H1 (cell line): ENCODE measurements at regions not wholly inside any gene's neighbourhood (a gene's known extent, or its start where the extent isn't known, plus 50 kb on each side); places are given as distances from the start of the nearest gene placed in this dataset.
"Not testable (repeated sequence)": the region's sequence is repeated elsewhere in the genome, so short reads cannot be mapped to it uniquely, and the experiment has no call there.

Experiments used
- CEBPB ChIP-seq: IDR thresholded peaks from 2 replicates; pipeline ENCODE4 v1.6.1; 2012; ENCODE audit warnings: low read depth, low read length
- CHD1 ChIP-seq: IDR thresholded peaks from 2 replicates; pipeline ENCODE4 v1.6.1; 2012; ENCODE audit warnings: low read depth, low read length, improper control_type of control experiment
- CTCF ChIP-seq, 3 experiments: IDR thresholded peaks; 1 replicate in 2 of 3; 2 replicates in 1 of 3; pipeline versions ENCODE4 v1.5.1 to v1.6.1; 2011; ENCODE audit warnings: low read length in 3 of 3, mild to moderate bottlenecking in 3 of 3, inconsistent platforms in 2 of 3, low read depth in 1 of 3, moderate library complexity in 1 of 3; ENCODE audit not compliant: insufficient read depth in 1 of 3; ENCODE audit errors: control extremely low read depth in 1 of 3
- EP300 ChIP-seq, 2 experiments: IDR thresholded peaks; 1 replicate in 1 of 2; 2 replicates in 1 of 2; pipeline ENCODE4 v1.6.1; 2011 to 2012; ENCODE audit warnings: low read depth in 2 of 2, low read length in 2 of 2, mild to moderate bottlenecking in 2 of 2, borderline replicate concordance in 1 of 2, inconsistent platforms in 1 of 2, moderate library complexity in 1 of 2
- MAX ChIP-seq: IDR thresholded peaks from 2 replicates; pipeline ENCODE4 v1.6.1; 2012; ENCODE audit warnings: inconsistent platforms
- NRF1 ChIP-seq: IDR thresholded peaks from 2 replicates; pipeline ENCODE4 v1.6.1; 2011; ENCODE audit warnings: mild to moderate bottlenecking, low read depth, low read length, improper control_type of control experiment
- POLR2A ChIP-seq, 2 experiments: IDR thresholded peaks; 1 replicate in 1 of 2; 2 replicates in 1 of 2; pipeline ENCODE4 v1.6.1; 2011; ENCODE audit warnings: low read depth in 2 of 2, low read length in 2 of 2, mild to moderate bottlenecking in 2 of 2; ENCODE audit errors: control extremely low read depth in 1 of 2
- POLR2AphosphoS5 ChIP-seq: IDR thresholded peaks from 2 replicates; pipeline ENCODE4 v1.6.1; 2011; ENCODE audit warnings: low read depth, low read length
- TAF1 ChIP-seq: IDR thresholded peaks from 2 replicates; pipeline ENCODE4 v1.6.1; 2011; ENCODE audit warnings: mild to moderate bottlenecking, low read depth, low read length
- ZNF274 ChIP-seq: IDR thresholded peaks from 2 replicates; pipeline ENCODE4 v1.7.0; 2012; ENCODE audit warnings: low read length, borderline replicate concordance; ENCODE audit errors: extremely low read depth

GRCh38 chr12:43192442-43192841 lies 359.6 kb downstream of the ADAMTS20 start:
- TF ChIP-seq CEBPB; NRF1; CTCF (IDR thresholded peaks at IDR 0.05; ENCODE audit: control extremely low read depth in 1 of 3, insufficient read depth in 1 of 3, low read depth in 1 of 3, low read length in 3 of 3); ZNF274; EP300 (IDR thresholded peaks at IDR 0.05; ENCODE audit: borderline replicate concordance in 1 of 2, low read depth in 2 of 2, low read length in 2 of 2); TAF1; POLR2A (IDR thresholded peaks at IDR 0.05; ENCODE audit: control extremely low read depth in 1 of 2, low read depth in 2 of 2, low read length in 2 of 2); POLR2AphosphoS5; MAX; CHD1: not testable (repeated sequence)
